Left ventricle myocardium inferior (tissue), 1 donor: ENCODE measurements at regions not wholly inside any gene's neighbourhood (a gene's known extent, or its start where the extent isn't known, plus 50 kb on each side); places are given as distances from the start of the nearest gene placed in this dataset.

ENCODE experiments used
- DNase-seq: peaks from one replicate; pipeline ENCODE4 v3.0.0-alpha.2; 2020
- H3K27ac ChIP-seq: fragments of 200-600 bp; replicated peaks from 2 replicates; pipeline ENCODE4 v1.8.0; 2021
- H3K27me3 ChIP-seq: fragments of 200-600 bp; 2 replicates; pipeline ENCODE4 v1.8.0; 2021; ENCODE audit warnings: low read depth
- H3K36me3 ChIP-seq: fragments of 200-600 bp; 2 replicates; pipeline ENCODE4 v1.8.0; 2021
- H3K4me1 ChIP-seq: fragments of 200-600 bp; 2 replicates; pipeline ENCODE4 v1.8.0; 2021
- H3K4me3 ChIP-seq: fragments of 200-600 bp; 2 replicates; pipeline ENCODE4 v1.8.0; 2021; ENCODE audit warnings: mild to moderate bottlenecking, moderate library complexity
- H3K9me3 ChIP-seq: fragments of 200-600 bp; replicated peaks from 2 replicates; pipeline ENCODE4 v1.8.0; 2021
- intact Hi-C: fragments of 100-400 bp; cut with micrococcal nuclease; formaldehyde crosslinking; loops from one replicate; pipeline ENCODE4 v1.11.0; 2022
- TF ChIP-seq, protein P1 (sequence below): fragments of 200-600 bp; IDR thresholded peaks from 2 replicates; pipeline ENCODE4 v1.8.0; 2021; ENCODE audit warnings: antibody characterized with exemption, mild to moderate bottlenecking, borderline replicate concordance
- donor health status: DM: no; HTN: yes; CAD: no; lungs with severe emphysema.

DNA sequence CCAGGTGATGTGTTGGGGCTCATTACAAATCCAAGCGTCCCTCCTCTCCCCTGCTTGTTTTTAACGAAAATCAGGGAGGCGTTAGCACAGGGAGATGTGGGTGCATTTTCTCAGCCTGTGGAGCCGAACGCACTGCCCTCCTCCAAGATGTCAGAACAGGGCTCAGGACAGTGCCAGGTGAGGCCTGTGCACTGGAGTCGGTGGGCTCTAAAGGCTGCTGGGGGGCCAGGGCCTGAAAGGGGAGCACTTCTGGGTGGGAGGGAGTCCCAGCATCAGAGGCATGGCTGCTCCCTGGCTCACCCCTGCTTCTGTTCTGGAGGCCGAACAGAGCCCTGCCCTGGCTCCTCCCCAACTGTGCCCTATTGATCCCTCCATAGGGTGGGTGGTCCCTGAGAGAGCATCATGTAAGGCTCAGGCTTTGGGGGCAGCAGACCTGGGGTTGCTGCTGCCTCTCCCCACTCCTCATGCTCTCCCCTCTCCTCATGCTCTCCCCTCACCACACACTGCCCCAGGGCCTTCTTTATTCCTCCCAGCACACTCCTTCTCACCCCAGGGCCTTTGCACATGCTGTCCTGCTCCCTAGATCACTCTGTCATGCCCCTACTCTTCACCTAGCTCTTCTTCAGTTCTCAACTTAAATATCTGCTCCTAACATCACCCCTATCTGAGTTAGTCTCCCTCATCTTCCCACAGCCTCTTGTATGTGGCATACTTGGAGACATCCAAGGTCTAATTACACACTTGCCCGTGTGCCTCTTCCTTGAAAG, 725.2 kb downstream of the PTPRU start:
- no peaks in the 10 kb centered on the region for H3K36me3 ChIP-seq
- H3K27me3 ChIP-seq: peaks cover 78% of the 10 kb centered on the region
- no peak for DNase-seq

DNA sequence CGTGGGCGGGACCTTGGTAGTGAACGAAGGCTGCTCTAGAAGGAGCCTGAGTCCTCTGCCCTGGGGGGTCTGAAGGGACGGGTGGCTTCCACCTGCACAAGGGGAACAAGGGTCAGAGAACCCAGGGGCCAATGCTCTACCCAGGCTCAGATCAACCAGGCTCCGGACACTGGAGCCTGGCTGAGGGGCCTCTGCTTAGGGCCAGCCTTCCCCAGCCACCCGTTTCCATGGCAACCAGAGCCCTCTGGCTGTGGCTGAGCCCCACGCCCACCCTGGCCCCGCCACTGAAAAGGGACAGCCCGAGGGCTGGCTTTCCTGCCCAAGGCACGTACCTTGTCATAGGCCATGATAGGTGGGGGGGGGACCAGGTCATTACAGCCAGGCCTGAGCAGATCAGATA, 724.6 kb downstream of the PTPRU start:
- Histone ChIP-seq H3K27me3 (peaks cover 73% of the 10 kb centered on the region), H3K36me3 (no peaks in the 10 kb centered on the region), H3K9me3 (no peaks in the 10 kb centered on the region), H3K4me3 (no peak overlapping the region), H3K4me1 (no peaks in the 10 kb centered on the region), H3K27ac (no peak overlapping the region)
- intact Hi-C loops: no loop called here
- DNase-seq: no peak
- TF ChIP-seq, protein P1, sequence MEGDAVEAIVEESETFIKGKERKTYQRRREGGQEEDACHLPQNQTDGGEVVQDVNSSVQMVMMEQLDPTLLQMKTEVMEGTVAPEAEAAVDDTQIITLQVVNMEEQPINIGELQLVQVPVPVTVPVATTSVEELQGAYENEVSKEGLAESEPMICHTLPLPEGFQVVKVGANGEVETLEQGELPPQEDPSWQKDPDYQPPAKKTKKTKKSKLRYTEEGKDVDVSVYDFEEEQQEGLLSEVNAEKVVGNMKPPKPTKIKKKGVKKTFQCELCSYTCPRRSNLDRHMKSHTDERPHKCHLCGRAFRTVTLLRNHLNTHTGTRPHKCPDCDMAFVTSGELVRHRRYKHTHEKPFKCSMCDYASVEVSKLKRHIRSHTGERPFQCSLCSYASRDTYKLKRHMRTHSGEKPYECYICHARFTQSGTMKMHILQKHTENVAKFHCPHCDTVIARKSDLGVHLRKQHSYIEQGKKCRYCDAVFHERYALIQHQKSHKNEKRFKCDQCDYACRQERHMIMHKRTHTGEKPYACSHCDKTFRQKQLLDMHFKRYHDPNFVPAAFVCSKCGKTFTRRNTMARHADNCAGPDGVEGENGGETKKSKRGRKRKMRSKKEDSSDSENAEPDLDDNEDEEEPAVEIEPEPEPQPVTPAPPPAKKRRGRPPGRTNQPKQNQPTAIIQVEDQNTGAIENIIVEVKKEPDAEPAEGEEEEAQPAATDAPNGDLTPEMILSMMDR: no peak

More for the DNA sequence above, 725.2 kb downstream of the PTPRU start:
- Histone ChIP-seq H3K4me1 (no peaks in the 10 kb centered on the region), H3K9me3 (no peaks in the 10 kb centered on the region), H3K27ac (no peak overlapping the region), H3K4me3 (no peak overlapping the region)
- TF ChIP-seq, protein P1: no peak
- intact Hi-C loops: no loop called here

DNA sequence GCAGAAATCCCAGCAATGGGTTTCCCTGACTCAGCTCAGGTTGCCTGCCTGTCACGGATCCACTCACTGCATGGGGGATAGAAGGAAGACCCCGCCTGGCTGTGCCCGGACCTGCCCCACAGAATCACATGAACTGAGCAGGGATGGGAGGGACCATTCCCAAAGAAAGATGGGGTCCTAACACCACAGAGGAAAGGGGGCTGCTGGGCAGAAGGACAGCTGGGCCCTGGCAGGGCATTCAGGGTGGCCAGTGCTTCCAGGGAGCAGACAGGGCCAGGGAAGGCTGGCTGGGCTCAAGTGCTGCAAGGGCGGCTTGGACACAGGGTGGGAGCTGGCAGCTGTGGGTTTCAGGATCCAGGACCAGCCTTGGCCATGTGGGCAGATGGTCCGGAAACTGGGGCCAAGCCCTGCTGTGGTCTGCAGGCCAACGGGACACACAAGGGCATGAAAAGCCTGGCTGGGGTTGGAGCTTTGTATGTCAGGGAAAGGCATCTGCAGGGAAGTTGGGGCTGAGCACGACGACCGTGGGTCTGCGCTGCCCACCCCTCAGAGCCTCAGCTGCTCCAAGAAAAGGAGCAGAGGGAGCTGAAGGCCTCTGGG, 723.9 kb downstream of the PTPRU start:
- Histone ChIP-seq H3K4me1 (no peaks in the 10 kb centered on the region), H3K27me3 (peaks cover 67% of the 10 kb centered on the region), H3K4me3 (no peak overlapping the region), H3K36me3 (no peaks in the 10 kb centered on the region), H3K9me3 (no peaks in the 10 kb centered on the region), H3K27ac (no peak overlapping the region)
- TF ChIP-seq, protein P1: no peak
- DNase-seq: no peak
- intact Hi-C loops: no loop called here

DNA sequence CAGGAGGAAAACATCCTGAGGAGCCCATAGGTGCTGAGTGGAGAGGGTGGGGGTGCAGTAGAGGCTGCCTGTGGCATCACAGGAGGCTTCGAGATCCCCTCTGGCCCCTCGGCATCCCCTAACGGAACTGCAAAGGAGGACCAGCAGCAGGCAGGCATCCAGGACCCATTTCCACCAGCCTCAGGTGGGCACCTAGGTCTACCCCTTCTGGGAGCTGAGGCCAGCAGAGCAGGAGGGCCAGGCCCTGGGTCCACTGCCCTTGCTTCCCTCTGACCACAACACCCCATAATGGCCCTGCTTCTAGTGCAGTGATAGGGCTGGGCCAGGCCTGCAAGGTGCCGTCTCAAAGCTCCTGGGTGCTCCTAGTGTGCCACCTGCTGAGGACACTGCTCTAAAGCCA, 723.0 kb downstream of the PTPRU start:
- Histone ChIP-seq H3K27ac (no peak overlapping the region), H3K9me3 (no peaks in the 10 kb centered on the region), H3K4me3 (no peak overlapping the region), H3K27me3 (peaks cover 60% of the 10 kb centered on the region), H3K36me3 (no peaks in the 10 kb centered on the region), H3K4me1 (no peaks in the 10 kb centered on the region)
- DNase-seq: no peak
- intact Hi-C loops: no loop called here
- TF ChIP-seq, protein P1: no peak

DNA sequence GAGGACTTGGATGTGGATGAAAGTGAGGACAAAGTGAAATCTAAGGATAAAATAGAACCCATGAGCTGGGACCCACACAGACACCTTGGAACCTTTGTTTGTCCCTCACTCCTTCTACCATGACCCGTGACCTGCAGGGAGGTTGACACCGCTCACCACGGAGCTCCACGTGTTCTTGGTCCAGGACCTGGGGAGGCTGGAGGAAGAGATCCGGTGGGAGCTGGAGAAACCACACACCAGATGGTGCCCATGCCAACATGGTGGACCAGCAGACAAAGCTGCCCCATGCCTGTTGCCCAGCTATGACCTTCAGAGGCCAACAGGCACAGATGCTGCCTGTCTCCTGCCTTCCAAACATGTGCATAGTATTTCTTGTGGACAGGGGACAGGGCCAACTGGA, 721.9 kb downstream of the PTPRU start:
- no peak overlapping the region for H3K4me3 ChIP-seq
- TF ChIP-seq, protein P1: no peak
- H3K36me3 ChIP-seq: no peaks in the 10 kb centered on the region
- H3K4me1 ChIP-seq: no peaks in the 10 kb centered on the region
- H3K27me3 ChIP-seq: peaks cover 60% of the 10 kb centered on the region
- no peak for DNase-seq
- no peak overlapping the region for H3K27ac ChIP-seq
- intact Hi-C loops: no loop called here
- no peaks in the 10 kb centered on the region for H3K9me3 ChIP-seq
